ENCODE measurements at regions not wholly inside any gene's neighbourhood (a gene's known extent, or its start where the extent isn't known, plus 50 kb on each side); places are given as distances from the start of the nearest gene placed in this dataset.
A peak's percentile ranks its signal among the peaks of the same experiment; 100 is the strongest.

DNA sequence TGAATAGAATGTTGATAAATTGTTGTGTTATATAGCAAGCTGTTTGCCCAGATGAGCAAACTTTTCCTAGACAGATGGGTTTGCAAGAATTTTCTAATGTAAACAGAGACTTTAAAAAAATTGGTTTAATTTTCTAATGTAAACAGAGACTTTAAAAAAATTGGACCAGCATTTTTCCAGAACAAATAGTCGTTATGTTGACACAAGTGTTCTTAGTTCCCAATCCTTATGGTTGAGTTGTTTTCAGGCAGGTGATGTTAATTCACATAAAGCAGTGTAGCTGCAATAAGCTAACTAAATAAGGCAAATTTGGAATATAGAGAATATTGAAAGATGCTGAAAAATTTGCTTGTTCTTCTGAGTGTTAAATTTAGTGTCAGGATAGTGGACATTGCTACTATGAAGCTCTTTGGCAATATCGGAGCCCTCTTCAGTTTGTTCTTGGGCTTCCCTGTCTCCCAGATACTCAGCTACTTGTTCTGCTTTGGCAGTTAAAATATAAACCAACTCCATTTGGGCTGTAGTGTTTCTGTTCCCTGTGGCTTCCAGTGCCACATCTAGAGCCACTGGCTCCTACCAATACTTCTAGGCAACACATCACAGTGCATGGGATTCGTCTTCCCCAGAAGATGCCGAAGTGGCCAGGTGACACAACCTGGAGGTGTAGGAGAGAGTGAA lies 105.7 kb downstream of the DYNAP start:
- Histone ChIP-seq H3K9ac (ENCODE audit: low read depth, low read length) (no peak overlapping the region), H3K36me3 (ENCODE audit: insufficient read depth, low read depth, low read length) (no peaks in the 10 kb centered on the region), H3K4me3 (ENCODE audit: low read length) (no peak overlapping the region), H3K27me3 (ENCODE audit: insufficient read depth, low read length) (no peaks in the 10 kb centered on the region), H3K27ac (ENCODE audit: low read length) (no peak overlapping the region), H3K4me1 (ENCODE audit: insufficient read depth, low read length) (no peaks in the 10 kb centered on the region), H3K9me3 (ENCODE audit: insufficient read depth, low read depth, low read length) (no peaks in the 10 kb centered on the region)

DNA sequence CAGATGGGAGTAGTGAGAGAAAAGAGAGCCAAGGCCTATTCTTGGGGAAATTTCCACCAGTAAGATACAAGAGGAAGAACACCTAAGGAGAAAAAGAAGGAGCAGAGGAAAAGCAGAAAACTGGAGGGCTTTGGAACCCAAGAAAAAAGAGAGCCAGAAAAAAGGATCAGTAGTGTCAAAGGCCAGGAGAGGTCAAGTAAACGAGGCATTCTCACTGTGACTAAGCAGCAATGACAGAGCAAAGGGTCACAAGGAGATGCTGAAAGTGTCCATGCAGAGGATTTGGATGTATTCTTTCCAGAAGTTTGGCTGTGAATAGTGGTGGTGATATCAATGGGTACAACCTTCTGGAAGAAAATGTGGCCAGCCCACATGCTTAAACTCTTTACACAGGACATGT lies 109.5 kb downstream of the DYNAP start:
- Histone ChIP-seq H3K9ac (ENCODE audit: low read depth, low read length) (no peak overlapping the region), H3K36me3 (ENCODE audit: insufficient read depth, low read depth, low read length) (no peaks in the 10 kb centered on the region), H3K27me3 (ENCODE audit: insufficient read depth, low read length) (no peaks in the 10 kb centered on the region), H3K4me1 (ENCODE audit: insufficient read depth, low read length) (no peaks in the 10 kb centered on the region), H3K27ac (ENCODE audit: low read length) (no peak overlapping the region), H3K9me3 (ENCODE audit: insufficient read depth, low read depth, low read length) (no peaks in the 10 kb centered on the region), H3K4me3 (ENCODE audit: low read length) (no peak overlapping the region)

GRCh38 chr18:54702686-54703085 lies 111.6 kb downstream of the DYNAP start:
- Histone ChIP-seq H3K9me3 (ENCODE audit: insufficient read depth, low read depth, low read length) (0 out of 2 replicates have a peak, but pooled peaks cover 4% of the 10 kb centered on the region), H3K27me3 (ENCODE audit: insufficient read depth, low read length) (no peaks in the 10 kb centered on the region), H3K9ac (ENCODE audit: low read depth, low read length) (no peak overlapping the region), H3K4me3 (ENCODE audit: low read length) (no peak overlapping the region), H3K36me3 (ENCODE audit: insufficient read depth, low read depth, low read length) (no peaks in the 10 kb centered on the region), H3K4me1 (ENCODE audit: insufficient read depth, low read length) (no peaks in the 10 kb centered on the region), H3K27ac (ENCODE audit: low read length) (no peak overlapping the region)

DNA sequence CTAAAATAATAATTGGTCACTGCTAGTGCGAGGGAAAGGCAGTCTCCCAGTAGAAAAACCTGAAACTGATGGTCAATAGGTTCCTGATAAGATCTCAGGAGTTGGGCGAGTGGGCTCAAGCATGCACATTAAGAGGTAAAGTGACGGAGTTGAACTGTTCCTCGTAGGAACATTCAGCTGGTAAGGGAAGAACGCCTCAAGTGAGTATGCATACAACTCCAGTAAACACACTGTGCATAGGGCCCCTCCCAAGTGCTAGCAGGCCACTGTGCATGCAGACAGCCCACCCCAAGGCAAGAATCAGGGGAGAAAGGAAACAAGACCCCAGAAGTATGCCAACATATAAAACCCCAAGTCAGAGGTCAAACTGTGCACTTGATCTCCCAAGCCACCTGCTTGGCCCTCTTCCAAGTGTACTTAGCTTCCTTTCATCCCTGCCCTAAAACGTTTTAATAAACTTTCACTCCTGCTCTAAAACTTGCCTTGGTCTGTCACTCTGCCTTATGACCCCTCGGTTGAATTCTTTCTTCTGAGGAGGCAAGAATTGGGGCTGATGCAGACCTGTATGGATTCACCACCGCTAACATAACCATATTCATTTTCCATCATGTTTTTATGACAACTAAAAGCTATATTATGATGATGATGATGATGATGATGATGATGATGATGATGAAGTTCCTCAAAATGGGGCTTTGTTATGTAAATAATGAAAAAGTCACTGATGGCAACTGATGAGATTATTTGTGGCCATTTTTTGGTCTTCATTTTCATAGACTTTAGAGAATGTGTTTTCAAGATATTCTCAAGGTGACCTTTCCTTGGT lies 118.0 kb upstream of the RAB27B start:
- H3K4me1 ChIP-seq (ENCODE audit: insufficient read depth, low read length), result no peaks in the 10 kb centered on the region
- no peaks in the 10 kb centered on the region for H3K36me3 ChIP-seq (ENCODE audit: insufficient read depth, low read depth, low read length)
- H3K9me3 ChIP-seq (ENCODE audit: insufficient read depth, low read depth, low read length), result 0 out of 2 replicates have a peak, but pooled peaks cover 4% of the 10 kb centered on the region
- no peak overlapping the region for H3K4me3 ChIP-seq (ENCODE audit: low read length)
- no peaks in the 10 kb centered on the region for H3K27me3 ChIP-seq (ENCODE audit: insufficient read depth, low read length)
- no peak overlapping the region for H3K27ac ChIP-seq (ENCODE audit: low read length)
- no peak overlapping the region for H3K9ac ChIP-seq (ENCODE audit: low read depth, low read length)

DNA sequence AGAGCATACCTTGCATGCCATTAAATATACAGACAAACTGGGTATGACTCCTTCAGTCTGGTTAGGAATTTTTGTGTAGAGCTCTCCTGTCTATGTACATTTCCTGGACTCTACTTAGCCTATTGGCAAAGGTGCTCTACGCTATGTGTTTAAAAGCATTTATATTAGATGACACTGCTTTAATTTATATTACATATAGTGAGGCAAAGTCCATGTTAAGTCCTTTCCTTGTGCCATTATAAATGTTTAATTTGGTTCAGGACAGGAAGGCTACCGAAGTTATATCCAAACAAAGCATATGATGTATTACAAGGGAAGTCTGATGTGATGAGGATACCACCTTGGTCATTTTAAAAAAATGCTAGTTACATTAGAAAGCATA lies 117.4 kb upstream of the RAB27B start:
- 0 out of 2 replicates have a peak, but pooled peaks cover 4% of the 10 kb centered on the region for H3K9me3 ChIP-seq (ENCODE audit: insufficient read depth, low read depth, low read length)
- H3K27me3 ChIP-seq (ENCODE audit: insufficient read depth, low read length), result no peaks in the 10 kb centered on the region
- H3K36me3 ChIP-seq (ENCODE audit: insufficient read depth, low read depth, low read length), result no peaks in the 10 kb centered on the region
- H3K4me3 ChIP-seq (ENCODE audit: low read length), result no peak overlapping the region
- no peak overlapping the region for H3K9ac ChIP-seq (ENCODE audit: low read depth, low read length)
- H3K27ac ChIP-seq (ENCODE audit: low read length), result no peak overlapping the region
- H3K4me1 ChIP-seq (ENCODE audit: insufficient read depth, low read length), result no peaks in the 10 kb centered on the region

- H3K27ac ChIP-seq (ENCODE audit: low read length), result no peak overlapping the region
Measured at GRCh38 chr18:54712306-54712705, 116.0 kb upstream of the RAB27B start.

DNA sequence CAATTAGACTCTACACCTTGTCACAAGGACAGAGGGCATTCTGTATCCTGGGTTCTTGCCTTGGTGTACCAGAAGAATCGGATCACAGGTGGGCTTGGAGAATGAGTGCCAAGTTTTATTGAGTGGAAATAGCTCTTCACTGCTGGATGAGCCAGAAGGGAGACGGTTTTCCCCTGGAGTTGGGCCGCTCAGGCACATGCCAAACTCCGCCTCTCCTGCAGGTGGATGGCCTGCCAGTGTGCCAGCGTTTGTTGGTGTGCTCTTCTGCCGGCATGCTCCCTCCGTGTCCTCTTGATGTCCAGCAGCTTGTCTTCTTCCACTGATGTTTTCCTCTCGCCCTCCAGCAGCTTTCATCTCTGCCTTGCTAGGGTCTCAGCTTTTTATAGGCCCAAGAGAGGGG lies 115.5 kb upstream of the RAB27B start:
- no peaks in the 10 kb centered on the region for H3K27me3 ChIP-seq (ENCODE audit: insufficient read depth, low read length)
- H3K4me3 ChIP-seq (ENCODE audit: low read length), result no peak overlapping the region
- H3K4me1 ChIP-seq (ENCODE audit: insufficient read depth, low read length), result no peaks in the 10 kb centered on the region
- H3K9ac ChIP-seq (ENCODE audit: low read depth, low read length), result no peak overlapping the region
- H3K36me3 ChIP-seq (ENCODE audit: insufficient read depth, low read depth, low read length), result no peaks in the 10 kb centered on the region
- H3K27ac ChIP-seq (ENCODE audit: low read length), result no peak overlapping the region
- H3K9me3 ChIP-seq (ENCODE audit: insufficient read depth, low read depth, low read length), result no peaks in the 10 kb centered on the region

More at GRCh38 chr18:54712306-54712705, 116.0 kb upstream of the RAB27B start:
- Histone ChIP-seq H3K9me3 (ENCODE audit: insufficient read depth, low read depth, low read length) (0 out of 2 replicates have a peak, but pooled peaks cover 2% of the 10 kb centered on the region), H3K4me3 (ENCODE audit: low read length) (no peak overlapping the region), H3K27me3 (ENCODE audit: insufficient read depth, low read length) (no peaks in the 10 kb centered on the region), H3K36me3 (ENCODE audit: insufficient read depth, low read depth, low read length) (no peaks in the 10 kb centered on the region), H3K4me1 (ENCODE audit: insufficient read depth, low read length) (no peaks in the 10 kb centered on the region), H3K9ac (ENCODE audit: low read depth, low read length) (no peak overlapping the region)

GRCh38 chr18:54713386-54713785 lies 114.9 kb upstream of the RAB27B start:
- Histone ChIP-seq H3K9ac (ENCODE audit: low read depth, low read length) (no peak overlapping the region), H3K4me3 (ENCODE audit: low read length) (no peak overlapping the region), H3K4me1 (ENCODE audit: insufficient read depth, low read length) (peaks cover 3% of the 10 kb centered on the region; the same call in 1 of the 2 replicates), H3K9me3 (ENCODE audit: insufficient read depth, low read depth, low read length) (no peaks in the 10 kb centered on the region), H3K36me3 (ENCODE audit: insufficient read depth, low read depth, low read length) (no peaks in the 10 kb centered on the region), H3K27me3 (ENCODE audit: insufficient read depth, low read length) (no peaks in the 10 kb centered on the region), H3K27ac (ENCODE audit: low read length) (no peak overlapping the region)

DNA sequence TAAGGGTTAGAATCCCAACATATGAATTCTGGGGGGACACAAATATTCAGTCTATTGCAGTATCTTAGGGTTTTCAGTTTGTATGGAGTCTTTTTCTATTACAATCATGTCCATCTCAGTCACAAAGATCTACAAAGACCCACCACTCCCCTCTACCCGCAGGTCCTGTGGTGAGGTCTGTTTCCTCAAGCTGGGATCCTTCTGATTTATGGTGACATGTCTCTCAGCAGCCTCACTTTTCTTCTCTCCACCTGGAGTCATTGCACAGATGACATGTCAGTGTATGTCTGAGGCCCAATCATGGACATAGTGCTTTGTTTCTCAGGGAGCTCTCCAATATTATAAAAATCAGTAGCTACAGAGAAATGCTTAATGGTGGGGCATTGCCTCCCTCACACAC lies 113.4 kb upstream of the RAB27B start:
- Histone ChIP-seq H3K36me3 (ENCODE audit: insufficient read depth, low read depth, low read length) (no peaks in the 10 kb centered on the region), H3K27me3 (ENCODE audit: insufficient read depth, low read length) (no peaks in the 10 kb centered on the region), H3K27ac (ENCODE audit: low read length) (no peak overlapping the region), H3K9ac (ENCODE audit: low read depth, low read length) (no peak overlapping the region), H3K4me1 (ENCODE audit: insufficient read depth, low read length) (peaks cover 3% of the 10 kb centered on the region; the same call in 1 of the 2 replicates), H3K9me3 (ENCODE audit: insufficient read depth, low read depth, low read length) (no peaks in the 10 kb centered on the region), H3K4me3 (ENCODE audit: low read length) (no peak overlapping the region)

DNA sequence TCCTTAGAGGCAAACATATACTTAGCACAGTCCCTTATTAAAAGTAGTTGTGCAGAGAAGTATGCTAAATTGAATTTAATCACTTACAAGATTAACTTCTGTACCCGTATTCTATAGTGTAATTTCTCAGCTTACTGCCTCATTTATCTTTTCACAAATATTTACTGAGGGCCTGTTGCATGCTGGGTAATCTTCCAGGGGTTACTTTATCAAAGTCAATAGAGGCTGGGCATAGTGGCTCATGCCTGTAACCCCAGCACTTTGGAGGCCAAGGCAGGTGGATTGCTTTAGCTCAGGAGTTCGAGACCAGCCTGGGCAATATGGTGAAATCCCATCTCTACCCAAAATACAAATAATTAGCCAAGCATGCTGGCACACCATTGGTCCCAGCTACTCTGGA lies 111.7 kb upstream of the RAB27B start:
- Histone ChIP-seq H3K9ac (ENCODE audit: low read depth, low read length) (no peak overlapping the region), H3K9me3 (ENCODE audit: insufficient read depth, low read depth, low read length) (no peaks in the 10 kb centered on the region), H3K36me3 (ENCODE audit: insufficient read depth, low read depth, low read length) (no peaks in the 10 kb centered on the region), H3K4me3 (ENCODE audit: low read length) (no peak overlapping the region), H3K27ac (ENCODE audit: low read length) (no peak overlapping the region), H3K4me1 (ENCODE audit: insufficient read depth, low read length) (peaks cover 3% of the 10 kb centered on the region; the same call in 1 of the 2 replicates), H3K27me3 (ENCODE audit: insufficient read depth, low read length) (no peaks in the 10 kb centered on the region)

DNA sequence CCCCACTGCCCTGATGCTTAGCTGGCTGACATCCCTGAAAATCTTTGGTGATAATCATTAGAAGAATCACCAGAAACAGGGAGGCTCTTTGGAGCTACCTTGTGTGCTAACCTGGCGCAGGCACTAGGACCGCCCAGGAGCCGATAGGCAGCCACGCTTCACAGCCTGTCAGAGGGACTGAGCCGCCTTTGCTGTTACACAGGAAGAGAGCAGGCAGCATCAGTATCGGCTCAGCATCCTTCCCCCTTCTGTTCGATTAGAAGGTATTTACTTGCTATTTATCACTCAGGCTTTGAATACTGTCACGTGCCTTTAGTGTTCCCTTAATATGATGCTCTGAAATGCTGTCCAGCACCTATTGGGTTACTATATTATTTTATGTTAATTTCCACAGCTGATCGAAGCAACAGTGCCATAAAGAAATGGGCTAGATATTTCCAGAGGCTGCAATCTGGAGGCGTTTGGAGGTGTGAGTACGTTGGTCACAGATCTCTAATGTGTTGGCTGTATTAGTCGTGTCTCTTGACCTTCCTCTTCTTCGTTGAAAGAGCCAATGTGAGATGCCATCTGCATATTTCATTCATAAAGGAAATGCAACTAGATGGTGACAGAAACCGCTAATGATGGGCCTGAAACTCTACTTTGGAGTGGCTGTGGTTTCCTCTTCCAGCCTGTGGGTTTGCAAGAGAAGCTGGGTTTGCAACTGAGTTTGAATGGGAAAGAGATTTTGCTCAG lies 110.4 kb upstream of the RAB27B start:
- peaks cover 3% of the 10 kb centered on the region; the same call in 1 of the 2 replicates for H3K4me1 ChIP-seq (ENCODE audit: insufficient read depth, low read length)
- no peaks in the 10 kb centered on the region for H3K9me3 ChIP-seq (ENCODE audit: insufficient read depth, low read depth, low read length)
- H3K27ac ChIP-seq (ENCODE audit: low read length), result no peak overlapping the region
- no peaks in the 10 kb centered on the region for H3K36me3 ChIP-seq (ENCODE audit: insufficient read depth, low read depth, low read length)
- no peaks in the 10 kb centered on the region for H3K27me3 ChIP-seq (ENCODE audit: insufficient read depth, low read length)
- no peak overlapping the region for H3K9ac ChIP-seq (ENCODE audit: low read depth, low read length)
- H3K4me3 ChIP-seq (ENCODE audit: low read length), result peak overlapping the region; percentile 47

Data from iPS-20b (cell line).